ENCODE measurements at regions not wholly inside any gene's neighbourhood (a gene's known extent, or its start where the extent isn't known, plus 50 kb on each side); places are given as distances from the start of the nearest gene placed in this dataset.

DNA sequence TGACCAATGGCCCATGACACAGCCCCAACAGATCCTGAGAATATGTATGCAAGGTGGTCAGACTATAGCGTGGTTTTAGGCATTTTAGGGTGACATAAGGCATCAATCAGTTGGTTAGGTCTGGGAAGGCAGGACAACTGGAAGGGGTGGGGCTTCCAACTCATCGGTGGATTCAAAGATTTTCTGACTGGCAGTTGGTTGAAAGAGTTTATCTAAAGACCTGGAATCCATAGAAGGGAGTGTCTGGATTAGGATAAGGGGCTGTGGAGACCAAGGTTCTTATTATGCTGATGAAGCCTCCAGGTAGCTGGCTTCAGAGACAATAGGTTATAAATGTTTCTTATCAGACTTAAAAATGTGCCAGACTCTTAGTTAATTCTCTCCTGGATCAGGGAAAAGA is 60.3 kb upstream of the CFAP46 start:
- no peaks in the 10 kb centered on the region for H3K36me3 ChIP-seq (ENCODE audit: insufficient read depth, low read length)
- H3K9me2 ChIP-seq (ENCODE audit: insufficient read depth, low read length), result no peaks in the 10 kb centered on the region
- H3K4me3 ChIP-seq (ENCODE audit: low read depth, low read length, poor library complexity, severe bottlenecking), result no peak overlapping the region
- no peak overlapping the region for H2AFZ ChIP-seq (ENCODE audit: low read length)
- H3K9me3 ChIP-seq (ENCODE audit: low read length), result no peaks in the 10 kb centered on the region
- H4K20me1 ChIP-seq (ENCODE audit: insufficient read depth, low read length), result no peaks in the 10 kb centered on the region
- H3K27ac ChIP-seq (ENCODE audit: low read depth, low read length, poor library complexity, severe bottlenecking), result no peak overlapping the region
- ChIA-PET POLR2A (no interaction called here), CTCF (ENCODE audit: unreplicated experiment) (no interaction called here)
- no peaks in the 10 kb centered on the region for H3K4me1 ChIP-seq (ENCODE audit: insufficient read depth, low read length, poor library complexity, severe bottlenecking)
- no peaks in the 10 kb centered on the region for H3K79me2 ChIP-seq (ENCODE audit: insufficient read depth, low read depth, low read length)
- no peak overlapping the region for H3K4me2 ChIP-seq (ENCODE audit: low read length)
- intact Hi-C loops (cut with micrococcal nuclease; ENCODE audit: unreplicated experiment), result no loop called here
- TF ChIP-seq CTCF (conservative IDR thresholded peaks at IDR 0.05; ENCODE audit: low read length), result no peak
- TF ChIP-seq EZH2phosphoT487 (IDR thresholded peaks at IDR 0.05; ENCODE audit: borderline replicate concordance, low read depth, low read length), result no peak
- no TSS peak for BruUV-seq (replicated peaks)
- no peak for DNase-seq (ENCODE audit: low spot score)

DNA sequence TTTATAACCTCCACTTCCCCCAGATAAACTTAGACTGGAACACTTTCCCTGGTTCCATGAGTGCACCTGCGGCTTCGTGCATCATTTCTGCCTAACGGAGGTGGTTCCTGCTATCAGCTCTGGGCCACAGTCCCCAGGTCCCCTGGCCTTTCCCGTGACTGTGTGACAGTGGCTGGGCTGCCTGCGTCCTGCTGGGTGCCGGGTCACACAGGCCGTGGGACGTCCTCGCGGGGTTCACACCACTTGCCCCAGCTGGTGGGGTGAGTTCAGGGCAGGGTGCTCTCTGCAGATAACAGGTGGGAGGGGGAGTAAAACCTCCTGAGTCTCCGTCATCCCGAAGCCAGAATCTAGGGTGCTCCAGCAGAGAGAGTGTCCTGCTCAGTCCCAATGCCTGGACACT is 58.7 kb upstream of the CFAP46 start:
- CTCF ChIA-PET (ENCODE audit: unreplicated experiment), result no interaction called here
- no peaks in the 10 kb centered on the region for H3K9me2 ChIP-seq (ENCODE audit: insufficient read depth, low read length)

GRCh38 chr10:133000648-133001047 is 58.3 kb upstream of the CFAP46 start:
- H4K20me1 ChIP-seq (ENCODE audit: insufficient read depth, low read length), result no peaks in the 10 kb centered on the region
- POLR2A ChIA-PET, result no interaction called here
- H3K4me1 ChIP-seq (ENCODE audit: insufficient read depth, low read length, poor library complexity, severe bottlenecking), result no peaks in the 10 kb centered on the region
- H2AFZ ChIP-seq (ENCODE audit: low read length), result no peak overlapping the region
- no peak overlapping the region for H3K4me3 ChIP-seq (ENCODE audit: low read depth, low read length, poor library complexity, severe bottlenecking)
- H3K9me2 ChIP-seq (ENCODE audit: insufficient read depth, low read length), result no peaks in the 10 kb centered on the region
- H3K9me3 ChIP-seq (ENCODE audit: low read length), result no peaks in the 10 kb centered on the region
- no TSS peak for BruUV-seq (replicated peaks)
- no peak overlapping the region for H3K4me2 ChIP-seq (ENCODE audit: low read length)
- no peaks in the 10 kb centered on the region for H3K79me2 ChIP-seq (ENCODE audit: insufficient read depth, low read depth, low read length)
- no peak overlapping the region for H3K27ac ChIP-seq (ENCODE audit: low read depth, low read length, poor library complexity, severe bottlenecking)
- CTCF ChIA-PET (ENCODE audit: unreplicated experiment), result no interaction called here
- no peaks in the 10 kb centered on the region for H3K36me3 ChIP-seq (ENCODE audit: insufficient read depth, low read length)
- intact Hi-C loops (cut with micrococcal nuclease; ENCODE audit: unreplicated experiment), result no loop called here
- DNase-seq (ENCODE audit: low spot score), result no peak
- TF ChIP-seq EZH2phosphoT487 (IDR thresholded peaks at IDR 0.05; ENCODE audit: borderline replicate concordance, low read depth, low read length) (no peak), CTCF (conservative IDR thresholded peaks at IDR 0.05; ENCODE audit: low read length) (no peak)

More for the DNA sequence above, 58.7 kb upstream of the CFAP46 start:
- H3K4me2 ChIP-seq (ENCODE audit: low read length), result no peak overlapping the region
- TF ChIP-seq EZH2phosphoT487 (IDR thresholded peaks at IDR 0.05; ENCODE audit: borderline replicate concordance, low read depth, low read length) (no peak), CTCF (conservative IDR thresholded peaks at IDR 0.05; ENCODE audit: low read length) (no peak)
- POLR2A ChIA-PET, result no interaction called here
- intact Hi-C loops (cut with micrococcal nuclease; ENCODE audit: unreplicated experiment), result no loop called here
- BruUV-seq (replicated peaks), result no TSS peak
- H4K20me1 ChIP-seq (ENCODE audit: insufficient read depth, low read length), result no peaks in the 10 kb centered on the region
- H3K79me2 ChIP-seq (ENCODE audit: insufficient read depth, low read depth, low read length), result no peaks in the 10 kb centered on the region
- no peak for DNase-seq (ENCODE audit: low spot score)
- no peak overlapping the region for H3K4me3 ChIP-seq (ENCODE audit: low read depth, low read length, poor library complexity, severe bottlenecking)
- H3K27ac ChIP-seq (ENCODE audit: low read depth, low read length, poor library complexity, severe bottlenecking), result no peak overlapping the region
- no peaks in the 10 kb centered on the region for H3K4me1 ChIP-seq (ENCODE audit: insufficient read depth, low read length, poor library complexity, severe bottlenecking)
- no peak overlapping the region for H2AFZ ChIP-seq (ENCODE audit: low read length)
- no peaks in the 10 kb centered on the region for H3K36me3 ChIP-seq (ENCODE audit: insufficient read depth, low read length)
- H3K9me3 ChIP-seq (ENCODE audit: low read length), result no peaks in the 10 kb centered on the region

All from OCI-LY7 (cell line).